Neural progenitor cell (in vitro differentiated cells): ENCODE measurements at regions not wholly inside any gene's neighbourhood (a gene's known extent, or its start where the extent isn't known, plus 50 kb on each side); places are given as distances from the start of the nearest gene placed in this dataset.

Source experiments
- EZH2 ChIP-seq: fragments of 200-600 bp; sonication (generic); IDR thresholded peaks from 2 replicates; pipeline ENCODE4 v1.6.1; 2017; ENCODE audit warnings: antibody characterized with exemption, mild to moderate bottlenecking, moderate library complexity
- EZH2phosphoT487 ChIP-seq: fragments of 200-600 bp; sonication (generic); IDR thresholded peaks from 2 replicates; pipeline ENCODE4 v1.6.1; 2017; ENCODE audit warnings: antibody characterized with exemption
- TF ChIP-seq, protein P1 (sequence below): fragments of 200-600 bp; sonication (generic); IDR thresholded peaks from 2 replicates; pipeline ENCODE4 v1.5.1; 2017; ENCODE audit warnings: antibody characterized with exemption, mild to moderate bottlenecking

DNA sequence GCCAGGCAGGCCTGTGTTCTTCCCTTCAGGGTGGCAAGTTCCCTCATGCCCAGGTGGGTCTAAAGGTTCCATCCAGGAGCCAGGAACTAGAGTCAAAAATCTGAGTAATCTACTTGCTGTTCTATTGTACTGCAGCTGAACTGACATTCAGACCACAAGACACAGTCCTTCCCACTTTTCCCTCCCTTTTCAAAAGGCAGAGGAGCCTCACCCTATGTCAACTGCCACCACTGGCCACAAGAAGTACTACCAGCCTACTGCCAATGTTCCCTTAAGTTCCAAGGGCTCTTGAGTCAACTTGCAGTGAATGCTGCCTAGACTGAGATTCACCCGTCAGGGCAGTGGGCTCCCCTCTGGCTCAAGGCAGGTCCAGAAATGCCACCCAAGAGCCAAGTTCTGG lies 133.5 kb downstream of the FAM47B start:
- TF ChIP-seq EZH2 (no peak), EZH2phosphoT487 (no peak)
- TF ChIP-seq, protein P1, sequence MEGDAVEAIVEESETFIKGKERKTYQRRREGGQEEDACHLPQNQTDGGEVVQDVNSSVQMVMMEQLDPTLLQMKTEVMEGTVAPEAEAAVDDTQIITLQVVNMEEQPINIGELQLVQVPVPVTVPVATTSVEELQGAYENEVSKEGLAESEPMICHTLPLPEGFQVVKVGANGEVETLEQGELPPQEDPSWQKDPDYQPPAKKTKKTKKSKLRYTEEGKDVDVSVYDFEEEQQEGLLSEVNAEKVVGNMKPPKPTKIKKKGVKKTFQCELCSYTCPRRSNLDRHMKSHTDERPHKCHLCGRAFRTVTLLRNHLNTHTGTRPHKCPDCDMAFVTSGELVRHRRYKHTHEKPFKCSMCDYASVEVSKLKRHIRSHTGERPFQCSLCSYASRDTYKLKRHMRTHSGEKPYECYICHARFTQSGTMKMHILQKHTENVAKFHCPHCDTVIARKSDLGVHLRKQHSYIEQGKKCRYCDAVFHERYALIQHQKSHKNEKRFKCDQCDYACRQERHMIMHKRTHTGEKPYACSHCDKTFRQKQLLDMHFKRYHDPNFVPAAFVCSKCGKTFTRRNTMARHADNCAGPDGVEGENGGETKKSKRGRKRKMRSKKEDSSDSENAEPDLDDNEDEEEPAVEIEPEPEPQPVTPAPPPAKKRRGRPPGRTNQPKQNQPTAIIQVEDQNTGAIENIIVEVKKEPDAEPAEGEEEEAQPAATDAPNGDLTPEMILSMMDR: no peak
